ELF-1 (cell line): ENCODE measurements at regions not wholly inside any gene's neighbourhood (a gene's known extent, or its start where the extent isn't known, plus 50 kb on each side); places are given as distances from the start of the nearest gene placed in this dataset.

ENCODE experiments used
- DNase-seq: peaks from one replicate; pipeline ENCODE4 v3.0.0-alpha.2; 2016; ENCODE audit warnings: low read depth, low spot score

DNA sequence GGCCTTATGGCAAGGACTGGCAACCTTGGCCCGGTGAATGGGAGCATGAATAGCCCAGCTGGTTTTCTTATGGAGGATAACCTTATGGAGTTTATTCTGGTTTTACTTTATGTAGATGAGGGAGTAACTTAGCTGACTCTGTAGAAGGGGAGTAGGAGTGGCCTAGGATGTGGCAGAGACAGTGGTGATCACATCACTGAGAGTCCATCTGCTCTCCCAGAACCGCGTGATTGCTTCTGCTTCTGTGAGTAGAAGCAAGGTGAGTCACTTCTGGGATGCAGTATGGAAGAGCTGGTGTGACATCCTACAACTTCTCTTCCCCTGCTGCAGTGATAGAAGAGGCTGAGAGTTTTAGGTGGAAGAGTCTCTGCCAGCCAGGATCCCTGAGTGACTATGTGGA, 129.2 kb downstream of the RPS24 start:
- no peak for DNase-seq

- no peak for DNase-seq
These were observed 131.0 kb downstream of the RPS24 start for GRCh38 chr10:78164702-78165101.

GRCh38 chr10:78165172-78165571, 131.5 kb downstream of the RPS24 start:
- no peak for DNase-seq

GRCh38 chr10:78165617-78166016, 132.0 kb downstream of the RPS24 start:
- DNase-seq, result peak; percentile 52

GRCh38 chr10:78166261-78166660, 132.6 kb downstream of the RPS24 start:
- no peak for DNase-seq

- no peak for DNase-seq
These were observed 135.6 kb downstream of the RPS24 start for GRCh38 chr10:78169214-78169613.

DNA sequence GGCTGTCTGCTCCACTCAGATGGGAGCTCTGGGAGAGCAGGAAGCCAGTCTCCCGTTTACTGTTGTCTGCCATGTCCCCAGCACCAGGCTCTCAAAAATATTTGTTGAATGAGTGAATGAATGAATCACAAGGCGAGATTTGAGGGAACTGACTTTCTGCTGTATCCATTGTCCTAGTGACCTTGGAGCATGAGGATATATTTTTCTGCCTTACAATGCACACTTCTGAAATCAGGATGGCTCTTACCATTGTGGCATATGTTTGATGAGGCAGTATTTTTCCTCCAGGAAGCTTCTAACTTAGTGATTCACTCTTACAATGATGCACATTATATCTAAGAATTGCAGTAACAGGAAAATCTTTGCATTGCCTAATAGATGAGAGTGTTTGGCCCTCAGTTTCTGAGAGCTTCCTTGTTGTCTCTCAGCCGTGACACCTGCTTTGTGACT, 136.4 kb downstream of the RPS24 start:
- DNase-seq, result no peak

DNA sequence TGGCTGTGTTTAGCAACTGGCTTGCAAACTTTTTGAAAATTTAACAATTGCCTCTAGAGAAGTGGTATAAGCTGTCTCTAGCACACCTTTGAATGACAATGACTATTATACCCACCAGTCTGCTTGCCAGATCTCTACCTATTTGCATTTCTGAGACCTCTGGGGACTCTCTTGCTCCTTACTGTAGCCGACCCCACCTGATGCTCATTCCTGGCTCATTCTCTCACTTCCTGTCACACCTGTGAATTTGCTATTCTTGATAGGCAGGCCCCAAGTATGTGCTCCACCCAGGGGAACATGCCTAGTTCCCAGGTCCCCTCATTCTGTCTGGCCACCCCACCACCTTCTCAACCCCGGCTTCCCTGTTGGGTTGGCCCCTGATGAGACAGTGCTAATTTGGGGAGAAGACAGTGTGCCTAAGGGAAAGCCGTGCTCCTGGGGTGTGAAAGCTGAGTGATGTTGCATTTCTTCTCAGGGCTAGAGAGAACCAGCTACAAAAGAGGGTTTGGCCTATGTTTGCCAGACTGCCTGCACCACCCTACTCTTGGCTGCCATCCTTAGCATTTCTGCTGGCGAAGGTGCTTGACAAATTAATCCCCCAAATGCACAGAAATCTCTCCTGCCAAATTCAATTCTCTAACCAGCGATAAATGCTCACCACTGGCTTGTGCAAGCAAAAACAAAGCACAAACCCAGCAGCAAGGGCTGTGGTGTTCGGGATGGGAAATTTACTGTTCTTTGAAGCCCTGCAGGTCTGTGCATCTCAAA, 138.2 kb downstream of the RPS24 start:
- no peak for DNase-seq

DNA sequence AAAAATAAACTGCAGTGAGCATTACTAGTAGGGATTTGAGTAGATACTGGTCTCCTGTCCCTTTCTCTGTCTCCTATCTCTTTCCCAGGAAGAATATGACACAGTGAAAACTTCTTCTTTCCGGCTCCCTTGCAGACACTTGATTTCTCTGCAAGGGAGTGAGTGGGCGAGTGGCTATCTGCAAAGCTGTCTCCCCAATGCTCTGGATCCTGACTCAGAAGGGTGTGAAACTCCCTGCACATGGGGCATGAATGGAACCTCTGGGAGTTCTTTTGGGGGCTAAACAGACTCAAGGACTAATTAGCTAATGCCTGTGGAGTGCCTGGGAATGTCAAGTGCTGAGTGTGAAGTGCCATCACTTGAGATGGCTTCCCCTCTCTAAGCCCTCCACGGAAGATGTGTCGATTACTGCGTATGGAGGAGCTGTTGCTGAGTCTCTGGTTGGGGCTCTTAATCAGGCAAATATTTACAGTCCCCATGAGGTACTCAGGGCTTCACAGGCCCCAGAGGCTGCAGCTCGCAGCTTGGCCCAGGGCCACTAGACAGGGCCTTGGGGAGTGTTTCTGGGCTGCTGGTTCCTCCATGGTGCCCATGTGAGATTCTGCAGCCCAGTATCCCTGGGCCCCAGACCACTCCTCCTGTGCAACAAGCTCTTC, 139.8 kb downstream of the RPS24 start:
- DNase-seq, result no peak

DNA sequence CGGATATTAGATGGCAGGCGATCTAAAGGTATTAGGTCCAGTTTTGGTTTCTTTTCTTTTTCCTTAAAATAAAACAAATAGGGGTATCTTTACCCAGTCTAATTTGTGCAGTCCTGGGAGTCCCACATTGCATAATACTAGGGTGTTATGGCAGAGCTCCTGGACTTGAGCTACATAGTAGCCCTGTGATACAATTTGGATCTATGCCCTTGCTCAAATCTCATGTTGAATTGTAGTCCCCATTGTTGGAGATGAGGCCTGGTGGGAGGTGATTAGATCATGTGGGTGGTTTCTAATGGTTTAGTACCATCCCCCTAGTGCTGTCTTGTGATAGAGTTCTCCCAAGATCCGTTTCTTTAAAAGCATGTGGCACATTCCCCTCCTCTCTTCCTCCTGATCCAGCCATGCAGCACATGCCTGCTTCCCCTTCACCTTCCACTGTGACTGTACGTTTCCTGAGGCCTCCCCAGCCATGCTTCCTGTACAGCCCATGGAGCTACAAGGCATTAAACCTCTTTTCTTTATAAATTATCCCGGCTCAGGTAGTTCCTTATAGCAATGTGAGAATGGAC, 141.9 kb downstream of the RPS24 start:
- DNase-seq, result no peak

DNA sequence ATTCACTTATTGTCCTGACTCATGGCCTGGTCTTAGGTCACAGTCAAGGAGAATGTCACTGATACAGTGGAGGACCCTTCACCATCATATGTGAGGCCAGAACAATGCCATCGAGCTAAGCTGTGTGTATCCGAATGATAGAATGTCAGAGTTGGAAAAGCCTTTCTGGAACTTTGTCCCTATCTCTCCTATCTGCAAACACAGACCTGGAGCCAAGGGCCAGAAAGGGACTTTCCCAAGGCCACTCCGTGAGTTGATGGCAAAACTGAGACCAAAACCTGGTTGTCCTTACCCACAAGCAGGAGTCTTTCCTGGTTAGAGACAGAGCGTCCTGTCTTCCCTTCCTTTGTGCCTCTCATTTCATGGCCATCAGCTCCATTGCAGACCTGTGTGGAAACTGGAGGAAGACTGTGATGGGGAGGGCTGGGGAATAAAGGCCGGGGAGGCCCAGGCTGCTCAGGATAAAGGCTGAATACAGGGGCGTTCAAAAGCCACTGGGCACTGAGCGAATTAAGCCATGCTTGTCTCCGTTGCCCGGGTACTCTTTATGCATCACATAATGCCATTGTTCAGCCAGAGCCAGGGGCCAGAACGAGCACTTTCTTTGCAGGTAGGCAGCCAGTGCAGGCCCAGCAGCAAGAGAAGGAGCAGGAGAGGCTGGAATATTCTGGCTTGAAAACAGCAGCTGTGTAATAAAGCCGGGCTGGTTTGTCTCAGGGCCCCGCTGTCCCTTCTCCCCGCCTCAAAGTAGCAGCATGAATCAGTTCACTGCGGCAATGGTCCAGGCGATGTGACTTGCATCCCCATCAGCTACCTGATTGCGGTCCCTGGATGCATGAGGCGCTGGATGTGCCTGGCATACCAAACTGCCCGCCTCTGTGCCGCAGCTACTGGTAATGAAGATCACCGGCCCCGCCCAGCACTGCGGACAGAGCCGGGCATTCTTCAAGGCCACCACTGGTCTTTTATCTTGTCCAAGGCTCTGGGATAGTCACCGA, 143.0 kb downstream of the RPS24 start:
- no peak for DNase-seq

GRCh38 chr10:78177491-78178185, 144.0 kb downstream of the RPS24 start:
- no peak for DNase-seq

DNA sequence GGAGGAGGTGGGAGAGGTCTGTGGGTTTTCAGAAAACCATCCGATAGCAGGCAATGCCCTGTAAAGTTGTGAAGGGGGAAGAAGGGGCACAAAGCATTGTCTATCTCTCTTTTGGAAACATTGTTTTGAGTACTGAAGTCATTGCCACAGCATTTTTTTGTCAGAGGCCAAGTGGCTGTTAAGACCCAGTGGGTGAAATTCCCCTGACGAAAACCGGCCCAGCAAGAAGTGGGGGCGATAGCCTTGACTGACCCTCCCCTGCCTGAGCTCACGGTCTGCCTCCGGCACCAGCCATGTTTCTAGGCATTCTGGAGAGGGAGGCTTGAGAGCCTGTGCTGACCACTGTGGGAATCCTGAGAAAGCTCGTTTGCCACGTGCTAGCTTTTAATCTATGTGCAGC, 144.7 kb downstream of the RPS24 start:
- DNase-seq, result no peak

DNA sequence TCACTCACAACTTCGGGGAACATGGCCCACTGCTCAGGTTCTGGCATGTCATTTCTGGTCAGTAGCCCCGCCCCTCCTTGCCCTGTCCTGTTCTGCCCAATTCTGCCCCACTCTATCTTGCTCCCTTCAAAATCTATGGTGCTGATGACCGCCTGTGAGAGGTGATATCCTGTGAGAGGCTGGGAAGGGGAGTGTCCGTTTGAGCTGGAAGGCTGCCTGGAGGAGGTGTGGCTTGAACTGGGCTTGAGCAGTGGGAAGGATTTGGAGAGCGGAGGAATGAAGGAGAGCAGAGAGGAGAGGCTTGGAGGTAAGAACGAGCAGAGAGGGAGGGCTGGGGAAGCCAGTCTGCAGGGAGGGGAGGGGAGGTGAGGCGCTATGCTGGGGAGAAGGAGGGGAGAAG, 145.3 kb downstream of the RPS24 start:
- peak; percentile 55 for DNase-seq

- no peak for DNase-seq
These were observed 146.4 kb downstream of the RPS24 start for GRCh38 chr10:78179886-78180705.

GRCh38 chr10:78181381-78182055, 147.9 kb downstream of the RPS24 start:
- DNase-seq, result no peak

GRCh38 chr10:78182841-78183240, 149.2 kb downstream of the RPS24 start:
- DNase-seq, result no peak

GRCh38 chr10:78184851-78185692, 151.4 kb downstream of the RPS24 start:
- no peak for DNase-seq

- DNase-seq, result no peak
These were observed 152.0 kb downstream of the RPS24 start for GRCh38 chr10:78185693-78186055.
